GM19397 (cell line): ENCODE measurements at regions not wholly inside any gene's neighbourhood (a gene's known extent, or its start where the extent isn't known, plus 50 kb on each side); places are given as distances from the start of the nearest gene placed in this dataset.

Experiments
- ATAC-seq: cut with Tn5 transposase; IDR thresholded peaks from one replicate; pipeline ENCODE4 v1.9.1; 2021; ENCODE audit warnings: mild to moderate bottlenecking, moderate library complexity; ENCODE audit not compliant: unreplicated experiment

- ATAC-seq = no peak
Measured at GRCh38 chr2:217085543-217085942, 225.7 kb upstream of the TNP1 start.

GRCh38 chr2:217081799-217082198 is 221.9 kb upstream of the TNP1 start:
- no peak for ATAC-seq

- no peak for ATAC-seq
Measured at GRCh38 chr2:217079165-217079564, 219.3 kb upstream of the TNP1 start.

DNA sequence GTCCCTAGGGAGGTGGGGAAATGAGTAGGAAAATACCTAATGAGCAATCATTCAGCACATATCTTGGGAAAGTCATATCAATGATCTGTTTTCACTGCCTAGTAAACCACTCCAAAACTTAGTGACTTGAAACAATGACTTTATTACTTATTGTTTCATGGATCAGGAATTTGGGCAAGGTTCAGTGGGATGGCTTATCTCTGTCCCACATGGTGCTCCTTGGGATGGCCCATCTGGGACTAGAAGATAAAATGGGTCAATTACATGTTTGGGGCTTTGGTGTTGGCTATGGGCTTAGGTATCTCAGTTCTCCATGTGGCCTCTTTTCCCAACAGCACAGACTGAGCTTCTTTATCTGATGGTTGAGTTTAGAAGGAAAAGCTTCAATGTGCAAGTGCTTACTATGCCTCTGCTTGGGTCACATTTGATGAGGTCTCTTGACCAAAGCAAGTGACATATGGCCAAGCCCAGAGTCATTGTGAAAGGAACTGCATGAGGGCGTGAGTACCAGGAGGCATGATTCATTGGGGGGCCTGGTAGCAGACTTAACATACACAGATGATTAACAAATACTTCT is 218.1 kb upstream of the TNP1 start:
- ATAC-seq = no peak

- ATAC-seq = no peak
Measured at GRCh38 chr2:217076657-217077232, 216.9 kb upstream of the TNP1 start.

- ATAC-seq = no peak
Measured at GRCh38 chr2:217076058-217076435, 216.2 kb upstream of the TNP1 start.

DNA sequence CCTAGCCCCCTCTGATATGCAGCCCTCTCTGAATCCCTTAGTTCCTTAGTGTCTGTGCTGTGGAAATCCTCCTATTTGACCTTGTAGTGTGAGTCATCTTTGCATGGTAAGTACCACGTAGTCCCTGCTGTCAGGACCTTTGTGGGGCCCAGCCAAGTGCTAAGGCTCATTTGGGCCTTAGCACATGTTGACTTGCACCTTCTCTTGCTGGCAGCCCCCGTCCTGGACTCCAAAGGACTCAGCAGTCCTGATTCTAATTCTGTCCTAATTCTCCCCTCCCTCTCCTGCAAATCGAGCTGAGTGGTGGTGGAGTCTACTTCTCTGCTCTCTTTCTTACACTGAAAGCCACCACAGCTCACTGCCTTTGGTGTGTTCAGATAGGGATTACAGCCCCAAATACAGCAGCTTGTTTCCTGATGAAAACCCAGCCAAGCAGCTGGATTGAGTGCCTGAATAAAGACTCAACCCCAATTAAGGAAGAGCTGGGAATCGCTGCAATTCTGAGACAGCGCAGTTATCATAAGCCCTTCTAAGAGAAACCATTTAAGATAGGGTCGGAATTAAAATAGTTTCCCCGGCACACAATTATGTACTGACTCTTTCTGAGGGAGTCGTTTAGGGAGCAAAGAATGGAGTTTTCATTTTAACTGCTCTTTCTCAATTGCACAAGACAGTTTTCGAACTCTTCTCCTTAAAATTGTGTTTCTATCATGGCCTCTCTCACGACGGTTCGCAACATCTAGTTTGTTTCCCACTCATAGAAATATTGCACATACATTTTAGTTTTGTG is 215.6 kb upstream of the TNP1 start:
- ATAC-seq = no peak

GRCh38 chr2:217074576-217075255 is 214.9 kb upstream of the TNP1 start:
- no peak for ATAC-seq

DNA sequence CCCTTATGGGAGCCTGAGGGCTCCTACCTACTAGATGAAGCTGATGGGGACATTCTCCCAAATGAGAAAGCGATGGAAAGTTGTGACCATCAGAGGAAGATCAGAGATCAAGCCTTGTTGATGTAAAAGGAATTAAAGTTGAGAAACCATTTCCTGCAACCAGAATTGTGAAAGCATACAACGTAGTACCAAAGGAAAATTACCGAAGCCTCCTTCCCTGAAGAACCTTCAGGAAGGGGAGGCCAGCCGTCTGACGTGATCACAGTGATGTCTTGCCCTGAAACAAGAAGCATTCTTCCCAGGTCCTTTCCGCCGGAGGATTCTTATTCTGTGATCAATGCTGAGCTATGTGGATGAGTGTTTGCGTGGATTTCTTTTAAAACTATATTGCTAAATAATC is 211.6 kb upstream of the TNP1 start:
- ATAC-seq = no peak

GRCh38 chr2:217070611-217071010 is 210.7 kb upstream of the TNP1 start:
- ATAC-seq = no peak

GRCh38 chr2:217070043-217070430 is 210.2 kb upstream of the TNP1 start:
- no peak for ATAC-seq

DNA sequence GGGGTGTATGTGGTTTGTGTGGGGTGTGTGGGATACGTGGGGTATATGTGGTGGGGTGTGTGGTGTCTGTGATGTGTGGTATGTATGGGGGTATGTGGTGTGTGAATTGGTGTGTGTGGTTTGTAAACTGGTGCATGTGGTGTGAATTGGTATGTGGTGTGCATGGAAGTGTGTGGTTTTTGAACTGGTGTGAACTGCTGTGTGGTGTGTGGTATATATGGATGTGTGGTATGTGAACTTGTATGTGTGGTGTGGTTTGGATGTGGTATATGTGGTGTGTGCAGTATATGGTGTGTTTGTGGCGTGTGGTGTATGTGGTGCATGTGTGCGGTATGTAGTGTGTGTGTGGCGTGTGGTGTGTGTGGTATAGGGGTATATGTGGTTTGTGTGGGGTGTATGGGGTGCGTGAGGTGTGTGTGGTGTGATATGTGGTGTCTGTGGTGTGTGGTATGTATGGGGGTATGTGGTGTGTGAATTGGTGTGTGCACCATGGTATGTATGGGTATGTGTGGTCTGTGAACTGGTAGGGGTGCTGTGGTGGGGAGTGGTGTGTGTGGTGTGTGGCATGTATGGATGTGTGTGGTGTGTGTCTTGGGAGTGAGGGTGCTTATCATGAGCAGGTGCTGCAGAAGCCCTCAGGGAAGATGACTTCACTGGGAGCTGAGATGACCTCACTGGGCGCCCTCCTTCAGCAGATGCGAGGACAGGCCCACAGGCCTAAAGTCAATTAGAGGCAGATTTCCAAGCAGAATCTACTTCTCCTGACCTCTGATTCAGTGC is 209.6 kb upstream of the TNP1 start:
- ATAC-seq = no peak

GRCh38 chr2:217068677-217069250 is 208.9 kb upstream of the TNP1 start:
- ATAC-seq = no peak

DNA sequence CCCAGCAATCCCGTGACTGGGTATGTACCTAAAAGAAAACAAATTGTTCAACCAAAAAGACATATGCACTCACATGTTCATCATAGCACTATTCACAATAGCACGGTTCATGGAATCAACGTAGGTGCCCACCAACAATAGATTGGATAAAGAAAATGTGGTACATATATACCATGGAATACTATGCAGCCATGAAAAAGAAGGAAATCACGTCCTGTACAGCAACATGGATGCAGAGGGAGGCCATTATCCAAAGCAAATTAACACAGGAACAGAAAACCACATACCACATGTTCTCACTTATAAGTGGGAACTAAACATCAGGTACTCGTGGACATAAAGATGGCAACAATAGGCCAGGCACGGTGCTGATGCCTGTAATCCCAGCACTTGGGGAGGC is 207.9 kb upstream of the TNP1 start:
- ATAC-seq = no peak

GRCh38 chr2:217066510-217067270 is 206.8 kb upstream of the TNP1 start:
- no peak for ATAC-seq

DNA sequence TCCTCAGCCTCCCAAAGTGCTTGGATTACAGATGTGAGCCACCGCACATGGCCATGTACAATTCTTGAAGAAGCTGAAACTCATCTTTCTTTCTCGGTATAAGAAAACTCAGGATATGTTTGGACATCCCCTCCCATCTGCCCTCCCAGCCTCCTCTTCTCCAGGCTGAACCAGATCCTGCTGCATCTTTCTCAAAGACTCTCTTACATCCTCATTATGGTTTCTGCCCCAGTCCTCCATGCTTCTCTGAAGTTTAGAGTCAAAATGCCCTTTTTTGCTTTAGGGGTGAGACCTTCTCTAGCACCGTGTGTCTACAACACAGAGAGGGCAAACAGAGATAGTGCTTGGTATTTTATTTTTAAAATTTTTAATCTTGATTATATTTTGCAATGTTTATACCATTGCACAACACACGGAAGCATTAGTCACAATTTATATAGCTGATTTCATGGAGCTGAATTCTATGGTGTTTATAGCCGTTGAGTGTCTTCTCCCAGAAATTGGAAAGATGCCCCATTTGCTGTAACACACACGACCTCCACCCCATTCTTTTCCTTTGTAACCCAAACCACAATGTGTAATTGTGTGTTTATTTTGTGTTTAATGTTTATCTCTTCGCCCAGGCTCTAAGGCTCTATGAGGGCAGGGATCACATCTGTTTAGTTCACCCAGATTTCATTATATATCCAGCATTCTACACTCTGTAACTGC is 206.0 kb upstream of the TNP1 start:
- ATAC-seq = no peak

DNA sequence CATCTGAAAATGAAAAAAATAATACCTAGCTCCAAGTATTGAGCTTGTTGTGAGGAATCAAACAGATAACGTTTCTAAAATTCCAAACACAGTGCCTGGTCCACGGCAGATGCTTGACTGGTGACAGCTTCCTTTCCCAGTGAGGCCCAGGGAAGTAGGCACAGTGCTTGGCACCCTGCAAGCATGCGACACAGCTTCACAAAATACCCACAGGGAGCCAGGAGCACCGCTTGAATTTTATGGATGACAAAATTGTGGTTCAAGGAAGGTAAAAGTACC is 205.1 kb upstream of the TNP1 start:
- no peak for ATAC-seq

GRCh38 chr2:217064234-217065011 is 204.6 kb upstream of the TNP1 start:
- ATAC-seq = no peak

GRCh38 chr2:217063238-217063755 is 203.4 kb upstream of the TNP1 start:
- no peak for ATAC-seq
